ENCODE measurements at regions not wholly inside any gene's neighbourhood (a gene's known extent, or its start where the extent isn't known, plus 50 kb on each side); places are given as distances from the start of the nearest gene placed in this dataset.
"Not testable (repeated sequence)": the region's sequence is repeated elsewhere in the genome, so short reads cannot be mapped to it uniquely, and the experiment has no call there.

- not testable (repeated sequence) for TF ChIP-seq EZH2 (IDR thresholded peaks at IDR 0.05; ENCODE audit: low read depth, unreplicated experiment); EZH2phosphoT487 (IDR thresholded peaks at IDR 0.05; ENCODE audit: unreplicated experiment); CTCF (conservative IDR thresholded peaks at IDR 0.05; ENCODE audit: low read depth in 2 of 2); POLR2AphosphoS5 (IDR thresholded peaks at IDR 0.05; ENCODE audit: low read depth); REST (IDR thresholded peaks at IDR 0.05; ENCODE audit: unreplicated experiment); NANOG (IDR thresholded peaks at IDR 0.05; ENCODE audit: borderline replicate concordance); ZNF462 (CRISPR knock-in tag; IDR thresholded peaks at IDR 0.05); STAT1 (IDR thresholded peaks at IDR 0.05; ENCODE audit: unreplicated experiment); JUNB (IDR thresholded peaks at IDR 0.05; ENCODE audit: unreplicated experiment); ZNF114 (CRISPR knock-in tag; IDR thresholded peaks at IDR 0.05); CREB1 (CRISPR knock-in tag; IDR thresholded peaks at IDR 0.05; ENCODE audit: low read depth)
Observed at GRCh38 chr21:6570700-6571368, 3950.5 kb upstream of the TPTE start.

All from GM23338 (cell line).